C4-2B (cell line): ENCODE measurements at regions not wholly inside any gene's neighbourhood (a gene's known extent, or its start where the extent isn't known, plus 50 kb on each side); places are given as distances from the start of the nearest gene placed in this dataset.

ENCODE experiments used
- ZFX ChIP-seq: fragments of 450-650 bp; IDR thresholded peaks from 2 replicates; pipeline ENCODE4 v1.6.1; 2017
- TF ChIP-seq, protein P1 (sequence below): fragments of 450-650 bp; conservative IDR thresholded peaks from 2 replicates; pipeline ENCODE4 v1.5.1; 2017; ENCODE audit warnings: mild to moderate bottlenecking

DNA sequence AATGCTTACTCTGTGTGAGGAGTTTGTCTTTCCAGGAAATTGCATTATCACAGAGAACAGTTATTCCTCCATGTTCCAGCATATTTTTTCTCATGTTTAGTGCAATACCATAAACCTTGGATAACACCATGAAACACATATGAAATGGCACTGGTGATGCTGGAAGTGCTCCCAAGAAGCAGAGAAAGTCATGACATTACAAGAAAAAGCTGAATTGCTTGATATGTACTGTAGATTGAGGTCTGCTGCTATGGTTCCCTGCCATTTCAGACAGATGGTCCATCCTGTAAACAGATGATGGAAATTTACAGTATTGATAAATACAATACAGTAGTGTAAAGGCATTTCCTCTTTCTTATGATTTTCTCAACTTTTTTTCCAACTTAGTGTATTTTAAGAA, 422.1 kb downstream of the LRRIQ3 start:
- TF ChIP-seq, protein P1, sequence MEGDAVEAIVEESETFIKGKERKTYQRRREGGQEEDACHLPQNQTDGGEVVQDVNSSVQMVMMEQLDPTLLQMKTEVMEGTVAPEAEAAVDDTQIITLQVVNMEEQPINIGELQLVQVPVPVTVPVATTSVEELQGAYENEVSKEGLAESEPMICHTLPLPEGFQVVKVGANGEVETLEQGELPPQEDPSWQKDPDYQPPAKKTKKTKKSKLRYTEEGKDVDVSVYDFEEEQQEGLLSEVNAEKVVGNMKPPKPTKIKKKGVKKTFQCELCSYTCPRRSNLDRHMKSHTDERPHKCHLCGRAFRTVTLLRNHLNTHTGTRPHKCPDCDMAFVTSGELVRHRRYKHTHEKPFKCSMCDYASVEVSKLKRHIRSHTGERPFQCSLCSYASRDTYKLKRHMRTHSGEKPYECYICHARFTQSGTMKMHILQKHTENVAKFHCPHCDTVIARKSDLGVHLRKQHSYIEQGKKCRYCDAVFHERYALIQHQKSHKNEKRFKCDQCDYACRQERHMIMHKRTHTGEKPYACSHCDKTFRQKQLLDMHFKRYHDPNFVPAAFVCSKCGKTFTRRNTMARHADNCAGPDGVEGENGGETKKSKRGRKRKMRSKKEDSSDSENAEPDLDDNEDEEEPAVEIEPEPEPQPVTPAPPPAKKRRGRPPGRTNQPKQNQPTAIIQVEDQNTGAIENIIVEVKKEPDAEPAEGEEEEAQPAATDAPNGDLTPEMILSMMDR: no peak
- no peak for TF ChIP-seq ZFX
